ENCODE measurements at regions not wholly inside any gene's neighbourhood (a gene's known extent, or its start where the extent isn't known, plus 50 kb on each side); places are given as distances from the start of the nearest gene placed in this dataset.

DNA sequence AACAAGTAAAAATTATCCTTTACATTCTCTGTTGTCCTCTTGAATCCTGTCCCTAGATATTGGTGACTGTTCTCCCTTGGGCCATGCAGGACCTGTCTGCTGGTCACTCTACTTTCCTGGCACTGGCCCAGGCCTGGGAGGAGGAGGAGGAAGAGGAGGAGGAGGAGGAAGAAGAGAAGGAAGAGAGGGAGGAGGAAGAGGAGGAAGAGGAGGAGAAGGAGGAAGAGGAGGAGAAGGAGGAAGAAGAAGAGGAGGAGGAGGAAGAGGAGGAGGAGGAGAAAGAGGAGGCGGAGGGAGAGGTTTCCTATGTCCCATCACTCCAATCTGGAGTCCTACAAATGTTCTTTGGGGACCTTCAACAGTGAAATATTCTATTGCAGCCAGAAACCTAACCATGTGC is 97.3 kb upstream of the NAMPT start:
- no peak for TF ChIP-seq CTCF (IDR thresholded peaks at IDR 0.05)
- TF ChIP-seq POLR2A (IDR thresholded peaks at IDR 0.05) = no peak
- Histone ChIP-seq H3K4me1 (peaks cover 0 to 5% (median 0%) of the 10 kb centered on the region in 12 donors), H3K27ac (no peak overlapping the region), H3K9me3 (no peaks in the 10 kb centered on the region), H3K4me3 (no peak overlapping the region), H3K27me3 (no peaks in the 10 kb centered on the region), H3K36me3 (no peaks in the 10 kb centered on the region)
- intact Hi-C loops (cut with DNase I) = no loop called here
- no peak for ATAC-seq
- DNase-seq = no peak
- WGBS, 4 donors = 75 to 93% (median 85%) methylated on average over 1 of the region's 1 CpG

DNA sequence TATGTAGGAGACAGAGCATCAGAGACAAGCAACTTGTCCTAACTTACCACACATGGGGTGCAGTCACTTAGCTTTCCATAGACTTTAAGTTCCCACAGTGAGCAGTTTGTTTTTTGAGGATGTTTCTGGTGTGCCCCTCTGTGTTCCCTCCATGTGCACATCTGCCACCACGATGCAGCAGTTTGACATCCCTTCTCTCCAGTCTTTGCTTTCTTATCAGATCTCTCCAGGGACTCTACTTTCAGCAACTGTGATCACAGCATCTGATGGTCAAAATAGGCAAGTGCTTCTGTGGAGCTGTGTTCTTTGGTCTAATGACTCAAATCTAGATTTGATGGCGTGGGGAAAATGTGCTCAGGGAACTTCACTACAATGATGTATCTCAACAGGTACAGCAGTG is 96.5 kb upstream of the NAMPT start:
- ATAC-seq = no peak
- peaks cover 0 to 5% (median 0%) of the 10 kb centered on the region in 12 donors for H3K4me1 ChIP-seq
- no peak for DNase-seq

GRCh38 chr7:106377847-106378361 is 93.1 kb upstream of the NAMPT start:
- intact Hi-C loops (cut with DNase I) = no loop called here
- Histone ChIP-seq H3K27me3 (no peaks in the 10 kb centered on the region), H3K4me1 (peaks cover 0 to 6% (median 0%) of the 10 kb centered on the region in 12 donors), H3K36me3 (no peaks in the 10 kb centered on the region), H3K9me3 (no peaks in the 10 kb centered on the region), H3K4me3 (no peak overlapping the region), H3K27ac (no peak overlapping the region)
- 91 to 96% (median 93%) methylated on average over 3 of the region's 3 CpGs for WGBS, 4 donors
- ATAC-seq (no peak), DNase-seq (no peak)
- no peak for TF ChIP-seq CTCF (IDR thresholded peaks at IDR 0.05)
- TF ChIP-seq POLR2A (IDR thresholded peaks at IDR 0.05) = no peak

More for the DNA sequence above, 96.5 kb upstream of the NAMPT start:
- TF ChIP-seq POLR2A (IDR thresholded peaks at IDR 0.05) = no peak
- TF ChIP-seq CTCF (IDR thresholded peaks at IDR 0.05) = no peak
- H3K27ac ChIP-seq = no peak overlapping the region
- no peaks in the 10 kb centered on the region for H3K27me3 ChIP-seq
- intact Hi-C loops (cut with DNase I) = no loop called here
- H3K36me3 ChIP-seq = no peaks in the 10 kb centered on the region
- no peak overlapping the region for H3K4me3 ChIP-seq
- 59 to 74% (median 66%) methylated on average over 2 of the region's 2 CpGs for WGBS, 4 donors
- H3K9me3 ChIP-seq = no peaks in the 10 kb centered on the region

DNA sequence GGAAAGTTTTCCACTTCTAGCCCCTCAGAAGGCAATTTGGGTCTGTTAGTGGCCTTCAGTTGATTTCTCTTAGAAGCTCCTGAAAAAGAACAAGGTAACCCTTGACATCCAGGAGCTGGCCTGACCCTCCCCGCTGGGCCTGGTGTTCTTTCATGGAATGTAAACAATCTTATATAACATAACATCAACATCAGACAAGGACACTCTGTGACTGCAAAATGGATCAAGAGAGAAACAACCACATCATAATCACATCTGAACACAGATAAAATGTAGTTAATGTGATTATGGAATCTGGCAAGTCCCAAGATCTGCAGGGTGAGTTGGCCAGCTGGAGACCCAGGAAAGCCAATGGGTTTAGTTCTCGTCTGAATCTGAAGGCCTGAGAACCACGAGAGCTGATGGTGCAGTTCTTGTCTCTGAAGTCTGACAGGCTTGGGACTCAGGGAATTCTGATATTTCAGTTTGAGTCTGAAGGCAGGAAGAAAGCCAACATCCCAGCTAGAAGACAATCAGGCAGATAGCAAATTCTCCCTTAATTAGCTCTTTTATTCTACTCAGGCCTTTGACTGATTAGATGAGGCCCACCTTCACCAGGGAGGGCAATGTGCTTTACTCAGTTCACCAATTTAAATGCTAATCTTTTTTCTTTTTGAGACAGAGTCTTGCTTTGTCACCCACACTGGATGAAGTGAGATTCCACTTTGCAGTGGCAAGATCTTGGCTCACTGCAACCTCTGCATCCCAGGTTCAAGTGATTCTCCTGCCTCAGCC is 91.4 kb upstream of the NAMPT start:
- Histone ChIP-seq H3K36me3 (no peaks in the 10 kb centered on the region), H3K27me3 (no peaks in the 10 kb centered on the region), H3K9me3 (no peaks in the 10 kb centered on the region), H3K27ac (no peak overlapping the region), H3K4me1 (peaks cover 0 to 6% (median 0%) of the 10 kb centered on the region in 12 donors), H3K4me3 (no peak overlapping the region)
- ATAC-seq (no peak), DNase-seq (no peak)
- TF ChIP-seq CTCF (IDR thresholded peaks at IDR 0.05) (no peak), POLR2A (IDR thresholded peaks at IDR 0.05) (no peak)
- intact Hi-C loops (cut with DNase I) = no loop called here
- 68 to 85% (median 72%) methylated on average over 3 of the region's 3 CpGs for WGBS, 4 donors
